ENCODE measurements at regions not wholly inside any gene's neighbourhood (a gene's known extent, or its start where the extent isn't known, plus 50 kb on each side); places are given as distances from the start of the nearest gene placed in this dataset.

DNA sequence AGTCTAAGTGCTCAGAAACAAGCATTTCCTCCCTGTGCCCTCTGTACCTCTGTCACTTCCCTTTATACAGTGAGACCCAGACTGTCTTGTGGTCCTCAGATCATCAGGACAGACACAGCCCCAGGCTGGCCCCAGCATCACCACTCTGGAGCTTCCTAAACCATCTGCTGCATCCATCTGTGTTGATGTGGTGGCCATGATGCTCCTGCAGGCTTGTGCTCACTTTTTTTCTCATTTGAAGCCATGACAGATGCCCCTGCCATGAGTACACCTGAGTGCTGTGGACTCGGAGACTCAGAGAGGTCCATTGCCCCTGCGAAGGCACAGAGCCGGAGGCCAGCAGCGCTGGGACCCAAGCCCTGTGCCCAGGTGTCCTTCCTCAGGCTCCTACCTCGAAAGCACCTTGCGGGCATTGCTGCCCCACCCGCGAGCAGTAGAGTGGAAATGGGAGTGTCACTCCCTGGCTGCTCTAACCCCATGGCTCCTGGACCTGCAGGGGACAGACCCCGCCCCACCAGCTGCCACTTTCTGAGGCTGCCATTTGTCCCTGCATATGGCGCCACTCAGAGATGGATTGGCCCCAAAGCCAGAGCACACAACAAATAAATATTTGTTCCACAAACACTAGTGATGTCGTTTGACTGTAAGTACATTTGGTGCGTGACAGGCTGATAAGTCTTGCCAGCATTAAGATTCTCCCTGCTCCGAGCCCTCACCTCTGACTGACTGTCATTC lies 593.5 kb downstream of the TBC1D22A start:
- H3K4me1 ChIP-seq: no peaks in the 10 kb centered on the region
- TF ChIP-seq POLR2A (IDR thresholded peaks at IDR 0.05): no peak
- TF ChIP-seq, protein P1, sequence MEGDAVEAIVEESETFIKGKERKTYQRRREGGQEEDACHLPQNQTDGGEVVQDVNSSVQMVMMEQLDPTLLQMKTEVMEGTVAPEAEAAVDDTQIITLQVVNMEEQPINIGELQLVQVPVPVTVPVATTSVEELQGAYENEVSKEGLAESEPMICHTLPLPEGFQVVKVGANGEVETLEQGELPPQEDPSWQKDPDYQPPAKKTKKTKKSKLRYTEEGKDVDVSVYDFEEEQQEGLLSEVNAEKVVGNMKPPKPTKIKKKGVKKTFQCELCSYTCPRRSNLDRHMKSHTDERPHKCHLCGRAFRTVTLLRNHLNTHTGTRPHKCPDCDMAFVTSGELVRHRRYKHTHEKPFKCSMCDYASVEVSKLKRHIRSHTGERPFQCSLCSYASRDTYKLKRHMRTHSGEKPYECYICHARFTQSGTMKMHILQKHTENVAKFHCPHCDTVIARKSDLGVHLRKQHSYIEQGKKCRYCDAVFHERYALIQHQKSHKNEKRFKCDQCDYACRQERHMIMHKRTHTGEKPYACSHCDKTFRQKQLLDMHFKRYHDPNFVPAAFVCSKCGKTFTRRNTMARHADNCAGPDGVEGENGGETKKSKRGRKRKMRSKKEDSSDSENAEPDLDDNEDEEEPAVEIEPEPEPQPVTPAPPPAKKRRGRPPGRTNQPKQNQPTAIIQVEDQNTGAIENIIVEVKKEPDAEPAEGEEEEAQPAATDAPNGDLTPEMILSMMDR (IDR thresholded peaks at IDR 0.05): no peak
- no peak for TF ChIP-seq EP300 (IDR thresholded peaks at IDR 0.05)
- 86 to 93% methylated on average over 13 of the region's 13 CpGs for WGBS, 2 donors
- H3K9me3 ChIP-seq: peaks cover 0 to 14% (median 0%) of the 10 kb centered on the region in 4 donors
- DNase-seq (ENCODE audit: low spot score in 2 of 2): no peak
- H3K36me3 ChIP-seq: no peaks in the 10 kb centered on the region
- no peaks in the 10 kb centered on the region for H3K27me3 ChIP-seq
- no peak overlapping the region for H3K4me3 ChIP-seq
- H3K27ac ChIP-seq: no peak overlapping the region

DNA sequence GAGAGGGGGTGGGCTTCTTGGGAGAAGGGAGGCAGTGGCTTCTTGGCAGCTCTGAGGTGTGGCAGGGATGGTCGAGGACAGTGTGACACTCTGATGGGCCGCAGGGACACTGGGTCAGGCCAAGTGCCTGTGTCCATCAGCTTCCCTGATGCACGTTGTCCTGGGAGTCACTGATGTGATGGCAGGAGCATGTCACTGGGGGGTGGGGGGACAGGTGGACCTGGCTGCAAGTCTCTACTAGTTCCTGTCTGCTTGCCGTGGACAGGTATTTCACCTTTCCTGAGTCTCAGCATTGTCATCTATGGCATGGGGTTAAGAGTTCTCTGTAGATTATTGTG lies 592.9 kb downstream of the TBC1D22A start:
- H3K4me1 ChIP-seq: no peaks in the 10 kb centered on the region
- 73 to 80% methylated on average over 4 of the region's 4 CpGs for WGBS, 2 donors
- no peak overlapping the region for H3K4me3 ChIP-seq
- peaks cover 0 to 18% (median 0%) of the 10 kb centered on the region in 4 donors for H3K9me3 ChIP-seq
- TF ChIP-seq, protein P1 (IDR thresholded peaks at IDR 0.05): no peak
- TF ChIP-seq POLR2A (IDR thresholded peaks at IDR 0.05) (no peak), EP300 (IDR thresholded peaks at IDR 0.05) (no peak)
- no peak overlapping the region for H3K27ac ChIP-seq
- H3K36me3 ChIP-seq: no peaks in the 10 kb centered on the region
- H3K27me3 ChIP-seq: no peaks in the 10 kb centered on the region
- no peak for DNase-seq (ENCODE audit: low spot score in 2 of 2)

DNA sequence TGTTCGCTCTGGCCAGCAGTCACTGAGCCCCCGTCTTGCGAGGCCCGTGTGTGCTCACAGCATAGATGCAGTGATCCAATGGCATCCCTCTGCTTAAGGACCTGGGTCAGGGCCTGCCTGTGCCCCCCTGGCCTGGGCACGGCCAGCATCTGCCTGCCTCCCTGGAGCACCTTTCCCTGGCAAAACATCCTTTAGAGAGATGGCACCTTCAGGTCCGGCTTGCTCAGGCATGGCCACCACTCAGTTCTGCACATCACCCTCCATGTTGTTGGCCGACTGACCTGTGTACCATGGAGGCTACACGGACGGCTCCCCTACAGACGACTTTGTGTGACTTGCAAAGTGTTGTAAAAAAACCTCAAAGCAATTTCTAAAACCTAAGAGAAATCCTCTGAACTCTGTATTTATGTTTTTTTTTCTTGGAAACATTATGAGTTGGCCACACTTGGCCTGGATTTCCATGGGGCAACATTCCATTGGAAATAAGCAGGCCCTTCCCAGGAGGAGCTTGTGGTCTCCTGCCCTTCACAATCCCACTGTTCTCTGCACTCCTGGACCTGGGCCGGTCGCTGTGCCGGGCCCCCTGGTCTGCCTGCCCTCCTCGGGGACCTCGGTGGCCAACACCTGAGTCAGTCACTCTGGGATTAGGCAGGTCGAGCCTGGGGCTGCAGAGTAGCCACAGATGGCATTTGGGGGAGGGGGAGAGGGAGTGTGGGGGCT lies 592.4 kb downstream of the TBC1D22A start:
- DNase-seq (ENCODE audit: low spot score in 2 of 2): no peak
- H3K4me3 ChIP-seq: no peak overlapping the region
- TF ChIP-seq, protein P1 (IDR thresholded peaks at IDR 0.05): no peak
- TF ChIP-seq POLR2A (IDR thresholded peaks at IDR 0.05) (no peak), EP300 (IDR thresholded peaks at IDR 0.05) (no peak)
- H3K4me1 ChIP-seq: no peaks in the 10 kb centered on the region
- H3K9me3 ChIP-seq: peaks cover 0 to 18% (median 0%) of the 10 kb centered on the region in 4 donors
- H3K27ac ChIP-seq: no peak overlapping the region
- no peaks in the 10 kb centered on the region for H3K36me3 ChIP-seq
- no peaks in the 10 kb centered on the region for H3K27me3 ChIP-seq
- 75 to 83% methylated on average over 14 to 16 of the region's 16 CpGs for WGBS, 2 donors

DNA sequence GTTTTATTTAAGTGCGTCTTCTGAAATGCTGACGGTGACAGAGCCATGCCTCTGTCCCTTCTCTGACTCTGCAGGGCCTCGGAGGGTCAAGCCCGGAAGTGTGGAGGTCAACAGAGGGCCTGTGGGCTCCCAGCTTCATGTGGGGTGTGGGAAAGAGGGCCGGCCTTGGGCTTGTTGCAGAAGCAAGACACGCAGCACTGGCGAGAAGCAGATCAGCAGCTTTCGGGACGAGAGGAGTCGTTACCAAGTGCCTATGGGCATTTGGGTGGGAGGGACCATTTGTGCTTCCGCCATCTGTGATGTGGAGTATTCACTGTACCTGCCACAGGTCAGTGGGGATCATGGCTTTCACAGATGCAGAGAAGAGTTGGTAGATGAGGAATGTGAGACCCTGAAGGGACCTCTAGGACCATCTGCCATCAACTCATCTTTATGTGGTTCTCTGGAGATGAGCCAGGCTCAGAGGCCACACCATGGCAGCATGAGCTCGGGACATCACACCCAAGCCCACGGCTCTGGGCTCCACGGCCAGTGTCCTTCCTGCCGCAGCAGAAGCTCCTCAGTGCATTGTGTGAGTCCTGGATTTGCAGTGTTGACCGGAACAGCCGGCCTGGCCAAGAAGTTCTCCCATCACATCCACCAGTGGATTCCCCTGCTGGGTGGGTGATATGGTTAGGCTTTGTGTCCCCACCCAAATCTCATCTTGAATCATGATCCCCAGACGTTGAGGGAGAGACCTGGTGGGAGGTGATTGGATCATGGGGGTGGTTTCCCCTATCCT lies 590.7 kb downstream of the TBC1D22A start:
- 77 to 79% methylated on average over 17 to 18 of the region's 18 CpGs for WGBS, 2 donors
- TF ChIP-seq POLR2A (IDR thresholded peaks at IDR 0.05) (no peak), EP300 (IDR thresholded peaks at IDR 0.05) (no peak)
- TF ChIP-seq, protein P1 (IDR thresholded peaks at IDR 0.05): no peak
- Histone ChIP-seq H3K4me3 (no peak overlapping the region), H3K27ac (no peak overlapping the region), H3K9me3 (peaks cover 0 to 18% (median 0%) of the 10 kb centered on the region in 4 donors), H3K27me3 (no peaks in the 10 kb centered on the region), H3K4me1 (no peaks in the 10 kb centered on the region), H3K36me3 (no peaks in the 10 kb centered on the region)
- peak in 1 of 2 donors; percentile 4 for DNase-seq (ENCODE audit: low spot score in 2 of 2)

Measured in tibial nerve (tissue), 4 donors.